Activated gamma-delta T cell treated with anti-CD3 and anti-CD28 coated beads, Interleukin-2, amount 50 U/mL, for 16 hours (primary cell): ENCODE measurements at regions not wholly inside any gene's neighbourhood (a gene's known extent, or its start where the extent isn't known, plus 50 kb on each side); places are given as distances from the start of the nearest gene placed in this dataset.

ENCODE experiments used
- DNase-seq: peaks from one replicate; pipeline ENCODE4 v3.0.0-alpha.2; 2020; ENCODE audit warnings: low read depth

DNA sequence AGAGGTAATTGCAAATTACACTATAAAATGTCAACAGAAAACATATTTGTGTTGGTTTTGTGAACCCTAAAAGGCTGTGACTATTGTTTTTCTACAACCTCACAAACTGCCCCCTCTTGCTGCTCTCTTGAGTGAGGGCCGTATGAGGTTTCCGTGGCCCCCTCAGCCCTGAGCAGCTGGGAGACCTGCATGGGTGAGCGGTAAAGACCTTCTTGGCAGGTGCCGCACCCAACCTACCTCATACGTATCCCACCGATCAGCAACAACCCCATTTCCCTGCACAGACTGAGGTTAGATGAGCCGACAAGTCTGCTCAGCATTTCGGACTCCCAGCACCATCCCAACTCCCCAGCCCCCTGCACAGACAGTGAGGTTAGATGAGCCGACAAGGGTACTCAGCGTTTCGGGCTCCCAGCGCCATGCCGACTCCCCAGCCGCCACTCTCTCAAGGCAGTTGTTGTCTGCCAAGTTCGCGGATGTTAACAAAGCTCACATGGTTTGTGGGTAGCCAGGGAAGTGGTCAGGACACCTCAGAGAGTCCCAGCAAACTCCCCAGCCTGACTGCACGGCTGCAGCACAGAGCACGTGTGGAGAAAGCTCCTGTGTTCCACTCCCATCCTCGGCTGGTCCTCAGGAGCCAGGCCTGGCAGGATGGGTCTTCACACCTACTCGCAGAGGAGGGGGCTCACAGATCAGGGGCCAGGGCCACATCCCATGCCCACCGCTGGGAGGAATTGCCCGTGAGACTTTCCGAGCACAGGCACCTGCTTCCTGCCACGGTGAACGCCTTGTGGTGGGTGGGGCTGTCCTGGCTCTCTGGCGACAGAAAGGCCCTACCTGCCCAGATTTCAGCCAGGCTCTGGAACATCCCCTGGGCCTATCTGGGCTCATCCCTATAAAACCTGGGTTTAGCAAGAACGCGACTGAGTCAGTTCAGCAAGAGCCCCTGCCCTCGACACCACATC lies 502.9 kb downstream of the BRD1 start:
- no peak for DNase-seq

DNA sequence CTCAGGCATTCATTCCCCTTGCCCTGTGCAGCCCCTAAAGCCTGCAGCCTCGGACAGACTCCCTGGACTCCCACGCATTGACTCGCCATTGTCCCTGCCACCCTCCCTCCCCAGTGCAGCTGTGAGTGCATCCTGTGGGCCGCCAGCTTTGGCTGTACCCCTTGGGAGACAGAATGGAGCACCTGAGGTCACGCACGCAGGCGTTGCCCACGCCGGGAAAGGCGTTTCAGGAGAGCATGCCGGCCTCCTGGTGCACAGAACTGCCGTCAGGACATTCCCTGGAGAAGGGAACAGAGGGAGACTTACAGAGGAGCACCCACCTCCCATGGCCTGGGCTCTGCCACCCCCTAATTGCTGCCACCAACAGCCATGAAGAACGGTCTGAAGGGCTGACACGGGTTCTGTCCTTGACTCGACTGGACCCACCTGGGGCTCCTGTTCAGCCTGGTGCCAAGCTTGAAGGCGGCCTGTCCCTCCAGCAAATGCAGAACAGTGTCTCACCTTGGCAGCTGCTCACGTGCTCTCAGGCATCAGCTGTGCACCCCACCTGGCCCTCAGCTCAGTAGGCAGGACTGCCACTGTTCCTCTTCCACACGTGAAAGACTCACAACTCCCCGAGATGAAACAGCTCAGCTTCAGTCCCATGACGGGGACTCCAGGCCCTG lies 503.8 kb downstream of the BRD1 start:
- no peak for DNase-seq

DNA sequence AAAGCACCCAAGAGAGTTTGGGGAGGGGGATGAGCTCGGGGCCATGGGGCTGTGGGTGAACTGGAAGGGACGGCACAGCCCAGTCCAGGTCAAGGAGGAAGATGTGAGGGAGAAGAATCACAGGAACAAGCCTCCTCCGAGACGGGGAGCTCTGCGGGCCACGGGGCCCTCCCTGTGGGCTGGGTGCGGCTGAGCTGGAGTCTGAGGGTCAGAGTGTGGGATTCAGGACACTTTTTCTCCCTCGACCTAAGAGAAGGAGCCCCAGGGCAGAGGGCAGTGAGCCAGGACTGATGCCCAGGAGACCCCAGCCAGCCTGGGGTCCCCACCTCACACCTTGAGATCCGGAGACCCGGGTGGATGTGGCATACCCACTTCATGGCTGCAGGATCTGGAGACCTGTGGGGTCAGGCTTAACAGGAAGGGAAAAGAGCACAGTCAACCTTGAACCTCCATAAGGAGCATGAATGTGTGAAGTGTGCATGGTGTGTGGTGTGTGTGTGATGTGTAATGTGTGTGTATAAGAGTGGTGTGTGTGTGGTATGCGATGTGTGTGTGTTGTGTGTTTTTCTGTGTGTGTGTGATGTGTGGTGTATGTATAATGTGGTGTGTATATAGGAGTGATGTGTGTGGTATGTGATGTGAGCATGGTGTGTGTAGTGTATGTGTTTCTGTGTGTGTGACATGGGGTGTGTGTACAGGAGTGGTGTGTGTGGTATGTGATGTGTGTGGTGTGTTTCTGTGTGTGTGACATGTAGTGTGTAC lies 504.6 kb downstream of the BRD1 start:
- DNase-seq = no peak

DNA sequence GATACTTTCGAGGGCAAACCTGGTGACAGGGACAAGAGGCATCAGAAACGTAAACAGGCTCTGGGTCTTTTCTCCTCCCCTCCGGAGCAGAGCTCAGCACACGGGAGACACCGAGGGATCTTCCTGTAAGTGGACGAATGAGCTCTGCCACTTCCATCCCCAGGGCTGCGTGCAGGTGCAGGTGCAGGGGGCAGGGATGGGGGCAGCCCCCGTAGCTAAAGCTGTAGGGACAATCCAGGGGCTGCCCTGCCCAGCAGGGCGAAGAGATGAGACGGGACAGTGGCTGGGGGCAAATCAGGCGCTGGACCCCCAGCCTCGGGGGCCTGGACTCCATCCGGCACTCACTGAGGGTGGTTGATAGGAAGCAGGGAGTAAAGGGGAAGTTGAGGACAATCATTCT lies 505.4 kb downstream of the BRD1 start:
- no peak for DNase-seq

DNA sequence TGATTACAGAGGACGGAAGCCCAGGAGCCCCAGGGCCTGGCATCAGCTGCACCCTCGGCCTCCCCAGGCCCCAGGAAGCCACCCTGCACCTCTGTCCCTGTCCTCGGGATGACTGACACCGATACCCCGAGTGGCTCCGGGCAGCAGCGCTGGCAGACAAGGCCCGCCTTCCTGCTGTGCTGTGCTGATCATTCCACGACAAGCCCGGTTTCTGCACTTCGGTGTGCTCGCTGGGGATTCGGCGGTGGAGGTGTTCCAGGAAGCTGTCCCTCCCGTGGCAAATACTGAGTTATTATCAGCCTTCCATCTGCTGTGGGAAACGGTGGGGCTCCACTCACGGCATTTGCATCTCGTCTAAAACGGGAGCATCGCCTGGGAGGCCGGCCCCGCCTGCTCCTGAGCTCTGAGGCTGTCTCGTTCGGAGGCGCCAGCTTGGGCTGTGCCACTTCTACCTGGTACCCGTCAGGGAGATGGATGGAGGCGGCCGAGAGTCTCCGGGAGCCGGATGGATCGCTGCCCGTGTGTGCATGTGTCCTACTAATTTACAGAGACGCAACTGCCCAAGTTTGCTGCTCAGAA lies 506.1 kb downstream of the BRD1 start:
- no peak for DNase-seq

DNA sequence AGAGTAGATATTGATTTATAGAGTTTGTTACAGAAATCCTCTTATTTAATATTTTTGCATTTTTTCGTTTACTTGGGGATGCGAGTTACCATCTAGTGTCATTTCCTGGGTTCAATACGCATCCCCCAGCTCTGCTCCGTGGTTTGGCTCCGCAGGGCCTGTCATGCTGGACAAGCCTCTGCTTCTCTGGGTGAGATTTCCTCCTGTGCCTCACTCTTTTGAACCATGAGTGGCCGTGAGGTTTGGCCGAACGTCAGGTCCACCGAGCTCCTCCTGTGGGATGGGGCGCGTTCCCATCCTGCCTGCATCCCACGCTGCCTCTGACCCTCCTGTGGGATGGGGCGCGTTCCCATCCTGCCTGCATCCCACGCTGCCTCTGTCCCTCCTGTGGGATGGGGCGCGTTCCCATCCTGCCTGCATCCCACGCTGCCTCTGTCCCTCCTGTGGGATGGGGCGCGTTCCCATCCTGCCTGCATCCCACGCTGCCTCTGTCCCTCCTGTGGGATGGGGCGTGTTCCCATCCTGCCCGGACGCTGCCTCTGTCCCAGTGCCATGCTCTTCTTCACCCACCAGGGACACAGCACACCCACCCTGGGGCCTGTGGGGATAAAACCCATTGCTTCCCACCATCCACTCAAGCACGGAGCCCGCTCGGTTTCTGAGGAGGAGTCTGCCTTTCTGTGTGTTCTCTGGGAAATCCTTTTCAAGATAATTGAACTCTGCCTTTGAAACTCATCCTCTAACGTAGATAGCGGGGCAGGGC lies 506.8 kb downstream of the BRD1 start:
- no peak for DNase-seq

DNA sequence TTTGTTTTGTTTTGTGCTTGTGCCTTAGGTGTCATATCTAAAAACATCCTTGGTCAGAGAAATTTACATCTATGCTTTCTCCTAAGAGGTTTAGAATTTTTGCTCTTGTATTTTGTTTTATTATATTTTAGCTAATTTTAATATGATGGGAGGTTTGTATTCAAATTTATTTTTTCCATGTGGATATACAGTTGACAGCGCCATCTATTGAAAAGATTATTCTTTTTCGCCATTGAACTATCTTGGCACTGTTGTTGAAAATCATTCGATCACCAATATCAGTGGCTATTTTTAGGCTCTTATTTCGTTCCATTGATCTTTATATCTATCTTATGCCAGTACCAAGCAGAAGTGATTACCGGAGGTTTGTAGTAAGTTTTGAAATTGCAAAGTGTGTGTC lies 510.3 kb downstream of the BRD1 start:
- DNase-seq = no peak

DNA sequence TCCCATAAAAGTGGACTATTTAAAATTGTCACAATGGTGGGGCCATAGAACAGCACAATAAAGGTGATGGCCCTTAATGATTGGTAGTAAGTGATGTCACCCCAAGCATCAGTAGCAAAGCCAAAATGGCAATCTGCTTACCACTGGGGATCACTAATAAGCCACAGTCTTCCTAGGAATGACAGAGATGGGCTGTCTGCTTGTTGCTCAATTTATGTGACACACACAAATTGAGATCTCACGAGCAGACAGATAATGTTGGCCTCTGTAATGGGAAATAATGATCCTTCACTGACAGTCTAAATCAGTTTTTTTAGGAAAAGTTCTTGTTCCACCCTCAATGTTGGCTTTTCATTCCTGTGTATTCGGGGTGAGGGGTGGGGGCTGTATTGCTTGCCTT lies 515.1 kb downstream of the BRD1 start:
- no peak for DNase-seq

DNA sequence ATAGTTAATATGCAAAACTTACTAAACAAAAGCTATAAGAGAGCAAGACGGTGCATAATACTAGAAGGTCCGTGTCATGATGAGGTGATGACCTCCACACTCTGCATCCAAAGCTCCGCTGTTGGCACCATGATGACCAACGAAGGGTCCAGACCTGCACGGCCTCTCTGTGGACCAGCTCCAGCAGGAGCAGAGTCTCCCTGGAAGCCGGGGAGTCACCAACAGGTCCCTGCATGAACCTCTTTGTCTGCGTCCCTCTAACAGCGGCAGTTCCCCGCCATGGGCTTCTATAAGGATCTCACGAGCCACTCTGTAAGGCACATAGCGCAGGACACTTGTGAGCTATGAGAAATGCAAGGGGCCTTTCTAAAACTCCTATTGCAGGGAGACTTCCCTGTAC lies 517.3 kb downstream of the BRD1 start:
- no peak for DNase-seq

DNA sequence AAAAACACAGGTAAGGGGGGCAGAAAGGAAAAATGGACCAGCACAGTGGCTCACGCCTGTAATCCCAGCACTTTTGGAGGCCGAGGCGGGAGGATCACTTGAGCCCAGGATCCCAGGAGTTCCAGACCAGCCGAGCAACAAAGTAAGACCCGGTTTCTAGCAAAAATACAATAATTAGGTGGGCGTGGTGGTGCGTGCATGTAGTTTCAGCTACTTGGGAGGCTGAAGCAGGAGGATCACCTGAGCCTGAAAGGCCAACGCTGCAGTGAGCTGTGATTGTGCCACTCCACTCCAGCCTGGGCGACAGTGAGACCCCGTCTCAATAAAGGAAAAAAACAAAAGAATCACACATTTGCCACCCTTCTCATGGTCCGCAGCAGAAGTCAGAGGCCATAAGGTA lies 519.4 kb downstream of the BRD1 start:
- DNase-seq = no peak

DNA sequence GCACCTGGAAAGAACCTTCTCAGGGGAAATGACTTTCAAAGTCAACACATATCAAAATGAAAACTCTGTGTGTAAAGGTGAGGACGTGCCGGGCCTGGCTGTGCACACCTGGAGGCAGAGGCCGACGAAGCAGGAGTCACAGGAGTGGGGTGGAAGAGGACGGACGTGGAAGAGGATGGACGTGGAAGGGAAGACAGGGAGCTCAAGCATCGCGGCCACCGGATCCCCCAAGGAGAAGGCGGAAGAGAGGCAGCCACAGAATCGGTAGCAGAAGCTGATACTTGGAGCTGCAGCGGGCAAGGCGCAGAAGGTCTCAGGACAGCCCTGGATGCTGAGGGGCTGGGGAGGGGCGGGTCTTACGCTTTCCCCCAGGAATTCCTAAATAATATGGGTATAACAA lies 519.8 kb downstream of the BRD1 start:
- no peak for DNase-seq

DNA sequence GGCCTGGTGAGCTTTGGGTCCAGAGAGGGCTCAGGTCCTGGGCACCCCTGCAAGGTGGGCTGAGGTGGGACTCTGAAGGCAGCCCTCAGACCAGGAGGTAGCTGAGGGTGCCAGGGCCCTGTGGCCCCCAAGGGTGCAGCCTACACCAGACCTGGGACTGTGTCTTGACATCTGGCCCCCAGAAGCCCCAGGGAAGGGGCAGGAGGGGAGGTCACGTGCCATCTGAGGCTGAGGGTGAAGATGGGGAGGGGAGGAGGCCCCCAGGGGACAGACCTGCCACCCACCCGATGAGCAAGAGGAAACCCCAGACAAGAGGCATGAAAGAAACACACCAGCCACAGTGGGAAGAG lies 520.2 kb downstream of the BRD1 start:
- no peak for DNase-seq

DNA sequence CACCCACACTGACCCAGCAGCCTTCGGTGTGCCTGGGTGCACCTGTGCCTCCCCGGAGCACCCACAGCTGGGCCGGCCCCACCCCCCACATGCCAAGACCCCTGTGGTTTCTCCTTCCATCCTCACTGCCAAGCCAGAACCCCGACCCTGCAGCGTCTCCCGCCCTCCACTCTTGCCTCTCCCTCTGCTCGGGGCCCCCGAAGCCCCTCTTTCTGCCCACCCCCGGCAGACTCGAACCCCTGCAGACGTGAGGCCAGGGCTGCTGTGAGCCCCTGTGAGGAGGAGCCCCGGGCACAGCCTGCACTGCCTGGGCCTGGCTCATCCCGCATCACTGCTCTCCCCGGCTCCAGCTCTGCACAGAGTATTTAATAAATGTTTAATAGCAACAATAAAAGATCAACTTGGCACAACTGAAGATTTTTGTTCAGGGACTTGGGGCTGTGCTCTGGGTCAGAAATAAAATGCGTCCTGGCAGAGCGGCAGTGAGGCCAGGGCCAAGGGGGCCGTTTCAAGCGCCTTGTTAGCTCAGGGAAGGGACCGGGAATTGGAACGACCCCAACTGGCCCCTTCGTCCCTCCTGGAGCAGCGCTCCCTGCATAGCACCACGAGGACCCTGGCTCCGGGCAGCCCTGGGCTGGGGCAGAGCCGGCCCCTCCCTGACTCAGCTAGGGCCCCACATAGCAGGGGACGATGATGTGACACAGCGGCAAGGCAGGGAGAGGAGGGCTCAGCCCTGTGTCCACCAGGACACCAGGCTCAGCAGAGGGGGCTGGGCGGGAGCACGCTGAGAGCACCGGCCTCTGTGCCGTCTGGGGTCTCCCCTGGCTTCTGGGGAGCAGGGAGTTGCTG lies 520.8 kb downstream of the BRD1 start:
- DNase-seq = no peak

DNA sequence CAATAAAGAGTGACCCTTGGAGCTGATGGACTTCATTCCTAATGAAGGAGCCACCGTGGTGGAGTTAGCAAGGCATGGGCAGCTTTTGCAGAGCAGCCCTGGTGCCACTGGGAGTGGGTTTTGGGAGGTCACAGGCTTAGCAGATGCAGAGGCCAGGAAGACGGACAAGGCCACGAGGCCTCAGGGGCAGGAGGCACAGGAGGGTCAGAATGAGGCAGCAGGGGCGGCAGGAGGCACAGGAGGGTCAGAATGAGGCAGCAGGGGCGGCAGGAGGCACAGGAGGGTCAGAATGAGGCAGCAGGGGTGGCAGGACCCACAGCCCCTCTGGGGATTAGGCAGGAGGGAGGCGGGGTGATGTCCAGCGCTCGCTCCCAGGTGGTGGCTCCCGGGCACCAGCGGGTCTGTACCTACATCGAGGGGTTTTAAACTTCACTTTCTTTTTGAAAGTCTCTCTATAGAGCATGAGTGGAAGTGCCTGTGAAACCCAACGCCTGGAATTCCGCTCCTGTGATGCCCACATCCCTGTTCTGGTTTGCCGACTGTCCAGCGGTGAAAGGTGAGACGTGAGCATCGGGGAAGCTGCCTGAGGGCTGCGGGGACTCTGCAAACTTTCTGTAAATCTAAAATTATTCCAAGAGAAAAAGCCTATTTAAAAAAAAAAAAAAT lies 521.6 kb downstream of the BRD1 start:
- no peak for DNase-seq

DNA sequence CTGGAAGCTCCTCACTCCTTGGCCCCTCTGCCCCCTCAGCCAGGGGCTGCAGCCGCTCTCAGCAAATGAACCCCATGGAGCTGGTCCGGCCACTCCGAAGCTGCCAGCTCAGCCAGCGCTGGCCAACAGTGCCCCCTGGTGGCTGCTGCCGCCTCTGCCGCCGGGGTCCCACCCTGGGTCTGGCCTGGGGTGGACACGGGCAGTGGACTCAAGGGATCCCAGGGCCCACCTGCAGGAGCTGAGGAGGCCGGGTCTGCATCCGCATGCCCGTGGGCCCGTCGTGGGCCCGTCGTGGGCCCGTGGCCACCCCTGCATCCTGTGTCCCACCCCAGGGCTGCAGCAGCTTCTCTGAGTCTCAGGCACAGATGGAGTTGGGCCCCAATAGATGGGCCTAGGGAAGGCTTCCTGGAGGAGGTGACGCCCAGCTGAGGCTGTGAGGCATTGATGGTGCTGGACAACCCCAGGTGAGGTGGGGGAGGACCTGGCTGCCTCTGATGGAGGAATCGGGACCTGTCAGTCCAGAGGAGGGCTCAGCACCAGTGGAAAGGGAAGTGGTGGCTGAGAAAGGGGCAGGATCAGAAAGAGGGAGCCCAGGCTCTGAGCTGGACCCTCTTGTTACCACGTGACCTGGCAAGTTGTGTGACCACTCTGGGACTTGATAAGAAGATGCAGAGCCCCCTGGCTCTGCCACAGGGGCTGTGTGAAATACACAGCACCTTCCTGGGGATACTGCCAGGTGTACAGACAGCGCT lies 522.3 kb downstream of the BRD1 start:
- peak; percentile 37 for DNase-seq

DNA sequence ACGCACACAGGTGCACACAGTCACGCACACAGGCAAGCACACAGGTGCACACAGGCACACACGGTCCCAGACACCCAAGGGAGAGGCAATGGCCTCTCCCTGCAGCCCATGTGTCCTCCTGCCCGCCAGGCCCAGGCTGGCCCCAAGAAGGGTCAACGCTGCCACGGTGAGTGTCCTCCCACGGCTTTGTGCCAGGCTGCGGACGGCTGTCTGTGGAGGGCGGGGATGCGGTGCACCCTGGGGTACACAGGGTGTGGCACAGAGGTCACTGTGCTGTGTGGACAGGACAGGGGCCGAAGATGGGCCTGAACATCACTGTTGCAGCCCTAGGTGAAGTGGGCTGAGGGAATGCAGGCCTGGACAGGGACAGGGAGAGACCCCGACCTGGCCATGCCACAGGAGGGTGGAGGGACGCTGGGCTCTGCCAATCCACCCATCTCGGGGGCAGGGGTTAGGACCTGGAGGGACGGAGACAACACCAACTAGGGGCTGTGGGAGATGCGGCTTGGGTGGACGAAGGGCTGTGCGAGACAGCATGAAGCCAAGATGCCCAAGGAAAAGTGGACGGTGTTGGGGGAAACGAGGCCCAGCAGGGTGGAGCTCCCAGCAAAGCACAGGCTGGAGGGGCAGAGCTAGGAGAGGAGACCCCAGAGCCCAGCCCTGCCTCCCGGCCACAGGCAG lies 523.8 kb downstream of the BRD1 start:
- DNase-seq = no peak

DNA sequence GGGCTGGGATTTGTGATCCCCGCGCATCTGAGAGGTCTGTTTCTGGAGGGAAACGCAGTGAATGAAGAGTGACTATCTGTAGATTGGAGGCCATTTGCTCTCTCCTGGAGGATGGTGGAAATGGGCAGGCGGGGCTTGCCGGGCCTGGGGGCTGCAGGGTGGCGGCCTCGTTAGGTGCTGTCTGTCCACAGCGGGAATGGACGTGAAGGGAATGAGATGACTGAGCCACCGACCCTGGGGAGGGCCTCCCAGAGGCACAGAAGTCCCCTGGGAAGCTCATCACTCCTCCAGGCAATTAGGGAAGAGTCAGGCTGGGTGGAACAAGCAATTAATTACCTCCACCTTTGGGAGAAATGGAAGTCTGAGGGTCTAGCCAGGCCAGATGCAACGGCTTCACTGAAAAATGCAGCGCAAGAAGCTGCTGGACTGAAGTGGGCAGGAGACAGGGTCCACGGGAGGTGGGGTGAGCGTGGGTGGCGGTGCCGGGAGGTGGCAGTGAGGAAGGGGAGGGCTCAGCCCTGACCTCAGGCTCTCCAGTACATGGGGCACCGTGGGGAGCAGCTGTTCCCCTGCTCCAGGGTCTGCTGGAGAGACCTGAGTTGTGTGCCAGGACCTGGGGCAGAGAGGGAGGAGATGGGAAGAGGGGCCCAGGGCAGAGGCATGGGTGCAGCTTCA lies 524.5 kb downstream of the BRD1 start:
- no peak for DNase-seq

DNA sequence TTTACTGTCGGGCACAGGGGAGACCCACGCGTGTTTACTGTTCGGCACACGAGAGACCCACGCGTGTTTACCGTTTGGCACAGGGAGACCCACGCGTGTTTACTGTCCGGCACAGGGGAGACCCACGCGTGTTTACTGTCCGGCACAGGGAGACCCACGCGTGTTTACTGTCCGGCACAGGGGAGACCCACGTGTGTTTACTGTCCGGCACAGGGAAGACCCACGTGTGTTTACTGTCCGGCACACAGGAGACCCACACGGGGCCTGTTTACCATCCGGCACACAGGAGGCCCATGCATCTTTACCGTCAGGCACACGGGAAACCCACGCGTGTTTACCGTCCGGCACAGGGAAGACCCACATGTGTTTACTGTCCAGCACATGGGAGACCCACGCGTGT lies 525.1 kb downstream of the BRD1 start:
- no peak for DNase-seq

DNA sequence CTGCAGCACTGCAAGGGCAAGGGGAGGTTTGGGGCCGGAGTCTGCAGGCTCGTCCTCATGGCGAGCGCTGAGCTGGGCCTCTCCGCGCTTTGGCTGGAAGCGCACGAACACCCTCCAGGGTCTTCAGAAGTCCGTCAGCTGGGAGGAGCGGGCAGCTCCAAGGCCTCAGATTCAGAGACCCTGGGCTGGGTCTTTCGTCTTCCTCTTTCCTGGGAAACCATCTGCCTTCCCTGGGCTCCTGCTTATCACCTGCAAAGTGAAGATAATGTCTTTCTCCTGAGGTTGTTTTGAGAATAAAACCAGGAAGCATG lies 525.6 kb downstream of the BRD1 start:
- no peak for DNase-seq
